Activated CD4-positive, alpha-beta T cell treated with anti-CD3 and anti-CD28 coated beads, Interleukin-2, amount 10 ng/mL, durations not matched to agents 7 days and 5 days (primary cell): ENCODE measurements at regions not wholly inside any gene's neighbourhood (a gene's known extent, or its start where the extent isn't known, plus 50 kb on each side); places are given as distances from the start of the nearest gene placed in this dataset.

Experiments used
- CTCF ChIA-PET: fragments of 350-600 bp; sonication (Branson Sonifier 250); formaldehyde crosslinking; loops from one replicate; lab custom pipeline; 2021; ENCODE audit warnings: antibody characterized with exemption; lab: Charles Lee
- POLR2A ChIA-PET: fragments of 350-600 bp; sonication (Branson Sonifier 250); formaldehyde crosslinking; loops from one replicate; lab custom pipeline; 2021; ENCODE audit warnings: antibody characterized with exemption; lab: Charles Lee
- DNase-seq: peaks from one replicate; pipeline ENCODE4 v3.0.0-alpha.2; 2020
- H3K27ac Mint-ChIP-seq: one replicate; pipeline ENCODE4 v1.8.0; 2021; ENCODE audit warnings: mild to moderate bottlenecking, moderate library complexity, mixed read lengths
- H3K27me3 Mint-ChIP-seq: one replicate; pipeline ENCODE4 v1.8.0; 2021; ENCODE audit warnings: mixed read lengths
- H3K36me3 Mint-ChIP-seq: one replicate; pipeline ENCODE4 v1.8.0; 2021; ENCODE audit warnings: low read depth, mixed read lengths
- H3K4me1 Mint-ChIP-seq: one replicate; pipeline ENCODE4 v1.8.0; 2021; ENCODE audit warnings: mixed read lengths
- H3K4me3 Mint-ChIP-seq: one replicate; pipeline ENCODE4 v1.8.0; 2021; ENCODE audit warnings: mild to moderate bottlenecking, moderate library complexity, mixed read lengths
- H3K9me3 Mint-ChIP-seq: one replicate; pipeline ENCODE4 v1.8.0; 2021; ENCODE audit warnings: mixed read lengths

DNA sequence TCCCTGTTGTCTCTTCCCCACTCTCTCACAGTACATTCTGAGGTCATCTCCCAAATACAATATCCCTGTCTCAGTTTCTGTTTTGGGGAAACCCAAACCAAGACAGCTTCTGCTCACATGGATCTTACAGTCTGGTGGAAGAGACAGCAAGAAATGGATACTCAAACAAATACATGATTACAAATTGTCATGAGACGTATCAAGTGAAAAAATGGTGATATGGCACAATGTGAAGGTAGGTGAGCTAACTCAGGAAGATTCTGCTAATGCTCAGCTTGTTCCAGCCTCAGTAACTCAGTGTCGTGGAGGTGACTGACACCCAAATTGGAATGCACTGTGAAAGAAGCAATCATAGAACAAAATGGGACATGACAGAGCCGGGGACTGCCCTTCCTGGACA is 68.3 kb downstream of the CHST1 start:
- H3K9me3 Mint-ChIP-seq: no peaks in the 10 kb centered on the region
- no peak for DNase-seq
- H3K27ac Mint-ChIP-seq: no peak overlapping the region
- H3K27me3 Mint-ChIP-seq: peaks cover 4% of the 10 kb centered on the region
- H3K4me3 Mint-ChIP-seq: no peak overlapping the region
- CTCF ChIA-PET: interaction anchor here (0.6 kb wide), 1 partner anchor 406 kb away, joined by 3 read pairs; no protein-coding TSS in a partner anchor
- H3K36me3 Mint-ChIP-seq: no peaks in the 10 kb centered on the region
- H3K4me1 Mint-ChIP-seq: no peaks in the 10 kb centered on the region
- POLR2A ChIA-PET: no interaction called here

DNA sequence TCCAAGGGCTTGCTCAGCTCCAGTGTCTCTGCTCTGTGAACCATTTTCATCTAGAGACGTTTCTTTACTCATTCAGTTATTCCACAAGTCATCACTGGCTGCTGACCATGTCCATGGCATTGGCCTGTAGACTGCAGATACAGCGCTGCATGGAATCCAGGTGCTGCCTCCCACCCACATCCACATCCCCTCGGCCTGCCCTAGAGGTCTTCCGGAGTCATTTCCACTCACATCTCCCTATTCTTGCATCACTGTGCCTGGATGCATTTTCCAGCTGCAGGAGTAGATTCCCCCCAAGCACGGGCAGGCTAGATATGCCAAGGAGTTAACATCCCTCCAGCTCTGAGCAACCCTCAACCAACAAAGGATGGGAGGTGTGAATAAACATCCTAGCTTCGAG is 68.9 kb downstream of the CHST1 start:
- Mint-ChIP-seq H3K4me1 (no peaks in the 10 kb centered on the region), H3K9me3 (no peaks in the 10 kb centered on the region), H3K4me3 (no peak overlapping the region), H3K27me3 (peaks cover 4% of the 10 kb centered on the region), H3K36me3 (no peaks in the 10 kb centered on the region), H3K27ac (no peak overlapping the region)
- no peak for DNase-seq
- CTCF ChIA-PET: interaction anchor here (0.6 kb wide), 1 partner anchor 407 kb away, joined by 3 read pairs; no protein-coding TSS in a partner anchor
- POLR2A ChIA-PET: no interaction called here

- ChIA-PET POLR2A (no interaction called here), CTCF (no interaction called here)
- Mint-ChIP-seq H3K4me1 (no peaks in the 10 kb centered on the region), H3K36me3 (no peaks in the 10 kb centered on the region), H3K27me3 (peaks cover 4% of the 10 kb centered on the region), H3K9me3 (no peaks in the 10 kb centered on the region), H3K4me3 (no peak overlapping the region), H3K27ac (no peak overlapping the region)
- no peak for DNase-seq
Measured at GRCh38 chr11:45593992-45594391, 71.4 kb downstream of the CHST1 start.

- Mint-ChIP-seq H3K27me3 (peaks cover 9% of the 10 kb centered on the region), H3K4me3 (no peak overlapping the region), H3K27ac (no peak overlapping the region), H3K9me3 (no peaks in the 10 kb centered on the region), H3K36me3 (no peaks in the 10 kb centered on the region), H3K4me1 (no peaks in the 10 kb centered on the region)
- DNase-seq: no peak
- CTCF ChIA-PET: interaction anchor here (1.0 kb wide), 1 partner anchor 9 kb away, joined by 3 read pairs; no protein-coding TSS in a partner anchor
- POLR2A ChIA-PET: no interaction called here
Measured at GRCh38 chr11:45592636-45593035, 72.8 kb downstream of the CHST1 start.

GRCh38 chr11:45590743-45591142 is 74.7 kb downstream of the CHST1 start:
- no peaks in the 10 kb centered on the region for H3K4me1 Mint-ChIP-seq
- ChIA-PET CTCF (no interaction called here), POLR2A (no interaction called here)
- no peak for DNase-seq
- H3K27me3 Mint-ChIP-seq: peaks cover 5% of the 10 kb centered on the region
- no peaks in the 10 kb centered on the region for H3K9me3 Mint-ChIP-seq
- no peaks in the 10 kb centered on the region for H3K36me3 Mint-ChIP-seq
- H3K4me3 Mint-ChIP-seq: no peak overlapping the region
- H3K27ac Mint-ChIP-seq: no peak overlapping the region

GRCh38 chr11:45585205-45585604 is 80.2 kb downstream of the CHST1 start:
- Mint-ChIP-seq H3K9me3 (no peaks in the 10 kb centered on the region), H3K4me1 (no peaks in the 10 kb centered on the region), H3K4me3 (no peak overlapping the region), H3K27me3 (peaks cover 8% of the 10 kb centered on the region), H3K27ac (no peak overlapping the region), H3K36me3 (no peaks in the 10 kb centered on the region)
- CTCF ChIA-PET: no interaction called here
- POLR2A ChIA-PET: no interaction called here
- DNase-seq: no peak

- H3K27ac Mint-ChIP-seq: no peak overlapping the region
- ChIA-PET CTCF (interaction anchor here (1.1 kb wide), 1 partner anchor 8 kb away, joined by 3 read pairs; no protein-coding TSS in a partner anchor), POLR2A (interaction anchor here (0.6 kb wide), 1 partner anchor 132 kb away, joined by 3 read pairs; no protein-coding TSS in a partner anchor)
- peaks cover 8% of the 10 kb centered on the region for H3K27me3 Mint-ChIP-seq
- no peaks in the 10 kb centered on the region for H3K36me3 Mint-ChIP-seq
- DNase-seq: no peak
- H3K4me3 Mint-ChIP-seq: no peak overlapping the region
- no peaks in the 10 kb centered on the region for H3K4me1 Mint-ChIP-seq
- H3K9me3 Mint-ChIP-seq: no peaks in the 10 kb centered on the region
Measured at GRCh38 chr11:45583981-45584566, 81.3 kb downstream of the CHST1 start.

GRCh38 chr11:45580399-45580798 is 85.0 kb downstream of the CHST1 start:
- POLR2A ChIA-PET: no interaction called here
- Mint-ChIP-seq H3K36me3 (no peaks in the 10 kb centered on the region), H3K9me3 (no peaks in the 10 kb centered on the region), H3K4me3 (no peak overlapping the region), H3K27ac (no peak overlapping the region), H3K27me3 (peaks cover 4% of the 10 kb centered on the region), H3K4me1 (no peaks in the 10 kb centered on the region)
- CTCF ChIA-PET: interaction anchor here (1.1 kb wide), 1 partner anchor 28 kb away, joined by 3 read pairs; no protein-coding TSS in a partner anchor
- DNase-seq: no peak

DNA sequence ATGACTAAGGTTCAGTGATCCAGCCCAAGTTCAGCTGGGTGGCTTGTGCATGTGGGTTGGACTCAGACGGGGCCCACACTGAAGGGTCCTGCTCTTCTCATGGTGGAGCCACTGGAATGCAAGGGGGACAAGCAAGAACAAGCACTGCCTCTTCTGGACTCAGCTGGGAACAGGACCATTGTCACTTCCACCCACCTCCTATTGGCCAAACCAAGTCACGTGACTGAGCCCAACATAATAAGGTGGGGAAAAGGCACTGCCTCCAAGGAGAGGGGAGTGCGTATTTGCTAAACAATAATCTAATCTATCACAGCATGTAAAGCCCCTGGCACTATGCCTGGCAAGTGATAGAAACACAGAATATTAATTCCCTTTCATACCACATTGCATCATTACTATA is 87.1 kb downstream of the CHST1 start:
- no peak overlapping the region for H3K4me3 Mint-ChIP-seq
- no peaks in the 10 kb centered on the region for H3K9me3 Mint-ChIP-seq
- ChIA-PET POLR2A (no interaction called here), CTCF (no interaction called here)
- no peaks in the 10 kb centered on the region for H3K36me3 Mint-ChIP-seq
- DNase-seq: no peak
- H3K27ac Mint-ChIP-seq: no peak overlapping the region
- no peaks in the 10 kb centered on the region for H3K4me1 Mint-ChIP-seq
- H3K27me3 Mint-ChIP-seq: peaks cover 4% of the 10 kb centered on the region

DNA sequence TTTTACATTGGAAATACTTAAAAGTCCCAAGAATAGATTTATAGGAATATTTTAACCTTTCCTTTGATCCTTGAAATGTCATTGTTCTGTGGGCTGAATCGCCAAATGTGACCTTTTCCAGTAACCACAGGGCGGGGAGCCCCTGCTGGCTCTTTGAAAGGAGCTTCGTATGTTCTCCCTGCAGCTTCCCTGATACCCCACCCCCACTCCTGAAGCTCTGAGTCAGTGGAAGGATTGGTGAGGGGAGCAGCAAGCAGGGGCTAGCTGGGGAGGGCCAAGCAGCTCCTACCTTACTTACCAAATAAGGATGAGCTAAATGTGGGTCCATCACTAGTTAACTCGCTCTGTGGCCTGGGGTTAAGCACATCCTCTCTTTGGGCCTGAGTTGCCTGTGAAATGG is 87.7 kb downstream of the CHST1 start:
- POLR2A ChIA-PET: no interaction called here
- DNase-seq: no peak
- H3K27ac Mint-ChIP-seq: no peak overlapping the region
- H3K27me3 Mint-ChIP-seq: peaks cover 4% of the 10 kb centered on the region
- no peaks in the 10 kb centered on the region for H3K9me3 Mint-ChIP-seq
- H3K4me3 Mint-ChIP-seq: no peak overlapping the region
- CTCF ChIA-PET: no interaction called here
- no peaks in the 10 kb centered on the region for H3K36me3 Mint-ChIP-seq
- H3K4me1 Mint-ChIP-seq: no peaks in the 10 kb centered on the region

- Mint-ChIP-seq H3K4me1 (no peaks in the 10 kb centered on the region), H3K36me3 (no peaks in the 10 kb centered on the region), H3K27me3 (peaks cover 4% of the 10 kb centered on the region), H3K27ac (no peak overlapping the region), H3K4me3 (no peak overlapping the region), H3K9me3 (no peaks in the 10 kb centered on the region)
- CTCF ChIA-PET: no interaction called here
- DNase-seq: no peak
- POLR2A ChIA-PET: no interaction called here
Measured at GRCh38 chr11:45576461-45577215, 88.8 kb downstream of the CHST1 start.

- no peaks in the 10 kb centered on the region for H3K36me3 Mint-ChIP-seq
- ChIA-PET CTCF (interaction anchor here (0.9 kb wide), 1 partner anchor 123 kb away, joined by 3 read pairs; no protein-coding TSS in a partner anchor), POLR2A (no interaction called here)
- no peak overlapping the region for H3K4me3 Mint-ChIP-seq
- no peak for DNase-seq
- no peaks in the 10 kb centered on the region for H3K4me1 Mint-ChIP-seq
- H3K9me3 Mint-ChIP-seq: no peaks in the 10 kb centered on the region
- H3K27ac Mint-ChIP-seq: no peak overlapping the region
- H3K27me3 Mint-ChIP-seq: no peaks in the 10 kb centered on the region
Measured at GRCh38 chr11:45573728-45574127, 91.7 kb downstream of the CHST1 start.

DNA sequence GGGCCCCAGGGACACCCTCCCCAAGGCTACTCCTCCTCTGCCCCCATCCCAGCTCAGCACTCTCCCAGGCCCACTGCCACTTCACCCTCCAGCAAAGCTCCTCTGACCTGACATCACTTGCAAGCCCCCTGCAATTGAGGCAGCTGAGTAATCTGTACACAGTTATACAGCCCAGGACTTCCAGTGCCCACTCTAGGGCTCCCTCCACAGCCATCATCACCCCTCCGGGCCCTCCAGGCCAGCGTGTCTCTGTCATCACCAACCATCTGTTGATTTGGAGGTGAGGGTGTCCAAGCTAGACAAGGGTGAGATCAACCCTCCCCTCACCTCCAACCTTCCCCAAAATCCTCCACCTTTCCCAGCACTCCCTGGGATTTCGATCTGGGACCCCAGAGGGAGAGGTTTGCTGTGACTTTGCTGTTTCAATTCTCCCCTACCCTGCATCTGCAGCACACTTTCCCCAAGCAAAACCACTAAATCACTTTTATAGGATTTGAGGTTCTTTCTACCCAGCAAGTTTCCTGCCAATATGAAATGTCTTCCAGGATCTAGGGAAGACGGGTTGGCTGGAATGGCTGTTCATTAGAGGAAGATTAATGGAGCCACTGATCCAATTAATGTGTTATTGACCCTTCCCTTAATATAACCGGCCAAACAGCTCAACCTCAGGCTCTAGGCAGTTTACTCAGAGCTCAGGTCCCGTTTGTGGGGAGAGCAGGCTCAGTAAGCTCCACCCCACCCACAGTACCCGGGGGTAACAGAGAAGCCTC is 92.9 kb downstream of the CHST1 start:
- Mint-ChIP-seq H3K27ac (no peak overlapping the region), H3K36me3 (no peaks in the 10 kb centered on the region)

More for the DNA sequence above, 92.9 kb downstream of the CHST1 start:
- CTCF ChIA-PET: interaction anchor here (0.9 kb wide), 1 partner anchor 124 kb away, joined by 3 read pairs; no protein-coding TSS in a partner anchor
- POLR2A ChIA-PET: no interaction called here
- no peaks in the 10 kb centered on the region for H3K4me1 Mint-ChIP-seq
- DNase-seq: no peak
- no peak overlapping the region for H3K4me3 Mint-ChIP-seq
- no peaks in the 10 kb centered on the region for H3K27me3 Mint-ChIP-seq
- no peaks in the 10 kb centered on the region for H3K9me3 Mint-ChIP-seq
